NCI-H2196 treated with DMSO at 0.1 percent for 48 hours (cell line): ENCODE measurements at regions not wholly inside any gene's neighbourhood (a gene's known extent, or its start where the extent isn't known, plus 50 kb on each side); places are given as distances from the start of the nearest gene placed in this dataset.
"Not testable (repeated sequence)": the region's sequence is repeated elsewhere in the genome, so short reads cannot be mapped to it uniquely, and the experiment has no call there.

Source experiments
- DNase-seq: peaks from one replicate; lab custom pipeline; 2025; ENCODE audit not compliant: unreplicated experiment; lab: John Stamatoyannopoulos, UW

GRCh38 chr6:134791243-134791843 is 158.6 kb downstream of the ALDH8A1 start:
- not testable (repeated sequence) for DNase-seq

GRCh38 chr6:134787261-134787877 is 162.5 kb downstream of the ALDH8A1 start:
- DNase-seq, result no peak

GRCh38 chr6:134784336-134784735 is 165.6 kb downstream of the ALDH8A1 start:
- DNase-seq, result no peak

- no peak for DNase-seq
Measured at GRCh38 chr6:134778431-134778830, 171.5 kb downstream of the ALDH8A1 start.

- no peak for DNase-seq
Measured at GRCh38 chr6:134774201-134774638, 175.7 kb downstream of the ALDH8A1 start.

- no peak for DNase-seq
Measured at GRCh38 chr6:134772671-134773360, 177.1 kb downstream of the ALDH8A1 start.

GRCh38 chr6:134768931-134769330 is 181.0 kb downstream of the ALDH8A1 start:
- no peak for DNase-seq

- DNase-seq, result no peak
Measured at GRCh38 chr6:134766497-134766896, 183.4 kb downstream of the ALDH8A1 start.

- no peak for DNase-seq
Measured at GRCh38 chr6:134764741-134765140, 185.2 kb downstream of the ALDH8A1 start.

- DNase-seq, result not testable (repeated sequence)
Measured at GRCh38 chr6:134763575-134763974, 186.3 kb downstream of the ALDH8A1 start.

- DNase-seq, result no peak
Measured at GRCh38 chr6:134758621-134759020, 191.3 kb downstream of the ALDH8A1 start.

- DNase-seq, result no peak
Measured at GRCh38 chr6:134757911-134758361, 192.0 kb downstream of the ALDH8A1 start.

GRCh38 chr6:134756374-134757025 is 193.4 kb downstream of the ALDH8A1 start:
- DNase-seq, result no peak

- no peak for DNase-seq
Measured at GRCh38 chr6:134754013-134754690, 195.7 kb downstream of the ALDH8A1 start.

GRCh38 chr6:134753001-134753400 is 196.9 kb downstream of the ALDH8A1 start:
- DNase-seq, result no peak

GRCh38 chr6:134752445-134752844 is 197.5 kb downstream of the ALDH8A1 start:
- DNase-seq, result no peak

GRCh38 chr6:134750669-134751068 is 199.2 kb downstream of the ALDH8A1 start:
- no peak for DNase-seq

GRCh38 chr6:134748484-134748883 is 201.4 kb downstream of the ALDH8A1 start:
- no peak for DNase-seq

- not testable (repeated sequence) for DNase-seq
Measured at GRCh38 chr6:134747197-134747596, 202.7 kb downstream of the ALDH8A1 start.

- DNase-seq, result no peak
Measured at GRCh38 chr6:134746140-134746539, 203.8 kb downstream of the ALDH8A1 start.

GRCh38 chr6:134745192-134745591 is 204.7 kb downstream of the ALDH8A1 start:
- not testable (repeated sequence) for DNase-seq
